SK-MEL-5 (cell line): ENCODE measurements at regions not wholly inside any gene's neighbourhood (a gene's known extent, or its start where the extent isn't known, plus 50 kb on each side); places are given as distances from the start of the nearest gene placed in this dataset.
A peak's percentile ranks its signal among the peaks of the same experiment; 100 is the strongest.

Experiments
- DNase-seq: peaks from one replicate; pipeline ENCODE4 v3.0.0-alpha.2; 2016; ENCODE audit warnings: low read depth, low spot score
- in situ Hi-C: cut with HindIII; loops from 2 replicates; pipeline ENCODE4 v1.10.0; 2016; ENCODE audit warnings: low sequenced_read_pairs, high pct_unique_total_duplicates, low pct_unique_long_range_greater_than_20kb

DNA sequence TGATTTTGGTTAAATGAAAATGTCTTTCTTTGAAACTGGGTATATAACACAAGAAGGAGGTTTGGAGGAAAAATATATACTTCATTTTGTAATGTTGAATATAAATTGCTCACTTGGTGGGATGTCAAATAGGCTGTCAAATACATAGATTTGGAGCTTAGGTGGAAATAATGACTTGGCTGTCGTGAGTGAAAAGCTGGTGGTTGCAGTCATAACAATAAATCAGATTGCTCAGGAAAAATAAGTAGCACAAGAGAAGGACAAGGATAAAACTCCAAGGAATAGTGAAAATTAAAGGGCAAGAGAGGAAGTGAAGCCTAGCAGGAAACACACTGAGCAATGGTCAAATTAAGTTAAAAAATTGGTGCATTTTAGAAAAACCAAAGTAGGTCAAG lies 253.0 kb upstream of the ANKRD50 start:
- in situ Hi-C loops: no loop called here
- no peak for DNase-seq

DNA sequence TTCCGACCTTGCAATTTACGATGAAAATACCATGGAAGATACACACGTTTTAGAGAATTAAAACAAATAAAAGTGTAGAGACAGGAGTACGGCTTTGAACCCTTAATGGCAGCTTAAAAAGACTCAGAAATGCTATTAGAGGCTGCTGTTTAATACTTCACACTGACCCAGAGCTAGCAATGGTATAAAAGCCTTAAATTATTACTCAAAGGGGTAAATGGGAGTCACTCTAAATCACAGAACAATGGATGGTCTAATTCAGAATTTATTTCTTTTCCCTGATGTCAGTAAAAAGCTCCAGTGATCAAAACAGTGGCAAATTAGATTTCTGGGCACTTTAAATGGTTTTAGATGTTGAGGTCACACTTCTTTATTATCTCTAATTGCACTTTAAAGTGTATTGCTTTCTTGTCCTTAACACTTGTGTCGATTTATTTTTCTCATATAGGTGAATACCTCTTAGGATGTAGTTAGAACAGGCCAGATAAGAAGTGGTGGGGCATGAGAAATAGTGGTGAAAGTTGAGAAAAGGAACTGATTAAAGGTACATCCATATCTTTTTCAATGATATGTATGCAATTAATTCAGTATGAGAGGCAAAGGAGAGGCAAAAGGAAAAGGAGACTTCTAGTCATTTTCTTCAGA lies 252.4 kb upstream of the ANKRD50 start:
- no peak for DNase-seq
- in situ Hi-C loops: no loop called here

DNA sequence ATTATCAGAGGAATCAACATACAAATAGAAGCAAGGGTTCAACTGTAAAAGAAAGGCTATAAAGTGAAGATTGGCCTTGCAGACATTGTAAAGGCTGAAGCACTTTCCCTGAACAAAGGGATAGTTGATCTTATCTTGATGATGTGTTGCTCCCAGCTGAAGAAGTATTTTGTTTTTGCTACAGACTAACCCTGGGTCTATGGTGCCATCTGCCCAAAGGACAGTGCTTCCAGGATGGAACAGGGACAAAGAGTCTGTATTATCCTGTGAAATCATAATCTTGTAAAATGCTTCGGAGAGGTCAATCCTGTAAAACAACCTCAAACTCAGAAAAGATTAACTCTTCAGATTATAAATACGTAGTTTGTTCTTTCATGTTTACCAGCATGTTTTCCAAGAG lies 251.7 kb upstream of the ANKRD50 start:
- in situ Hi-C loops: no loop called here
- DNase-seq: no peak

DNA sequence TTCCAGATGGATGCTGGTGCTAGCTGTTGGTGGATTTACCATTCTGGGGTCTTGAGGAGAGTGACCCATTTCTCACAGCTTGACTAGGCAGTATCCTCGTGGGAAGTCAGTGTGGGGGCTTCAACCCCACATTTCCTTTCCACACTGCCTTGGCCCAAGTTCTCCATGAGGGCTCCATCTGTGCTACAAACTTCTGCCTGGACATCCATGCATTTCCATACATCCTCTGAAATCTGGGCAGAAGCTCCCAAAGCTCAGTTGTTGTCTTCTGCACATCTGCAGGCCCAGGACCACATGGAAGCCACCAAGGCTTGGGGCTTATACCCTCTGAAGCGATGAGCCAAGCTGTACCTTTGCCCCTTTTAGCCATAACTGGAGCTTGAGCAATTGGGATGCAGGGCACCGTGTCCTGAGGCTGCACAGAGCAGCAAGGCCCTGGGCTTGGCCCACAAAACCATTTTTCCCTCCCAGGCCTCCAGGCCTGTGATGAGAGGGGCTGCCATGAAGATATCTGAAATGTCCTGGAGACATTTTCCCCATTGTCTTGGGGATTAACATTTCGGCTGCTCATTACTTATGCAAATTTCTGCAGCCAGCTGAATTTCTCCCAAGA lies 248.7 kb upstream of the ANKRD50 start:
- in situ Hi-C loops: no loop called here
- no peak for DNase-seq

- DNase-seq: no peak
- in situ Hi-C loops: no loop called here
Measured at GRCh38 chr4:124958847-124959246, 246.3 kb upstream of the ANKRD50 start.

GRCh38 chr4:124955476-124955875 lies 242.9 kb upstream of the ANKRD50 start:
- in situ Hi-C loops: no loop called here
- no peak for DNase-seq

GRCh38 chr4:124954046-124954445 lies 241.5 kb upstream of the ANKRD50 start:
- in situ Hi-C loops: no loop called here
- no peak for DNase-seq

GRCh38 chr4:124953486-124953885 lies 241.0 kb upstream of the ANKRD50 start:
- DNase-seq: no peak
- in situ Hi-C loops: no loop called here

- DNase-seq: peak; percentile 94
- in situ Hi-C loops: no loop called here
Measured at GRCh38 chr4:124953061-124953460, 240.5 kb upstream of the ANKRD50 start.

GRCh38 chr4:124952601-124953000 lies 240.1 kb upstream of the ANKRD50 start:
- peak; percentile 74 for DNase-seq
- in situ Hi-C loops: no loop called here

- no peak for DNase-seq
- in situ Hi-C loops: no loop called here
Measured at GRCh38 chr4:124948976-124949597, 236.6 kb upstream of the ANKRD50 start.

DNA sequence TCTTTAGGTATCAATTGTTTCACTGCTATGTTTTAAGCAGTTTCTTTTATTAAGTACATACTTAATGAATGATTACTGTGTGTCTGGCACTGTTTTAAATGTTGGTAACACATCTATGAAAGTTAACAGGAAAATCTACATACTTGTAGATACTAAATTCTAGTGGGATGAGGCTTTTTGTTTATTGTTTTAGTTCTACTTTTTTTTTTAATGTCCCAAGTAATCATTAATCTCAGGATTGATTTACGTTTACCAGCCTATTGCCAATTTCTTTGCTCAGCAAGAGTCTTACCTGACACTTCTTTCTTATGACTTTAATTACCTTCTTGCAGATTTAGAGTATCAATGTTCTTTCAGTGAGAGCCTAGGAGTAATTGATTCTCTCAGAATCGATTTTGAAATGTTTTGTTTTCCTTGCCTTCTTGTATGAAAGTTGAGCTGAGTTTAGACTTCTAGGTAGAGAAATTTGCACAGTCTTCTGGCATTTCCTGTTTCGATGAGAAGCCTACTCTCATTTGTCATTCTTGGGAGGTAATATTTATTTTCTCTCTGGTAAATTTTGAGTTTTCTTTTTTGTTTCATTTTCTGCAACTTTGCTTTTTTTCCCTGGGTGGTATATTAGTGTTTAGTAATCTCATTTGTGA lies 235.2 kb upstream of the ANKRD50 start:
- in situ Hi-C loops: no loop called here
- no peak for DNase-seq

- DNase-seq: no peak
- in situ Hi-C loops: no loop called here
Measured at GRCh38 chr4:124946696-124947095, 234.2 kb upstream of the ANKRD50 start.

DNA sequence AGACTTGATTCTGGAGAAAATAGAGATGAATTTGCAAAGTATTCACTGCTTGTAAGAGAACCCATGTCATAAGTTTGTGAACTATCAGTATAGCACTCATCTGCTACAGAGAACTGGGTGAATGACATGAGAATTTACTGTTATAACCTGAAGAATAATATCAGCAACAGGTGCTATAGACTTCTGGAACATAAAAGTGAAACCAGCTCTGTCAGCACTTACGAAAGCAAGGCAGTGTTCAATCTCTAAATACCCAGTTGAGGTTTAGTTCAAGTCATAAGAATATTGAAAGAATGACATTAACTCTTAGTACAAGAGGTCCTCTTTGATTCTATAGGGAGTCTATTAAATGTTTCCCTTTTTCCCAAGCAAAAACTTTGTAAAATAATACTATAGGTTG lies 232.9 kb upstream of the ANKRD50 start:
- in situ Hi-C loops: no loop called here
- DNase-seq: no peak

- in situ Hi-C loops: no loop called here
- no peak for DNase-seq
Measured at GRCh38 chr4:124943938-124944337, 231.4 kb upstream of the ANKRD50 start.

GRCh38 chr4:124943145-124943889 lies 230.8 kb upstream of the ANKRD50 start:
- DNase-seq: no peak
- in situ Hi-C loops: no loop called here

DNA sequence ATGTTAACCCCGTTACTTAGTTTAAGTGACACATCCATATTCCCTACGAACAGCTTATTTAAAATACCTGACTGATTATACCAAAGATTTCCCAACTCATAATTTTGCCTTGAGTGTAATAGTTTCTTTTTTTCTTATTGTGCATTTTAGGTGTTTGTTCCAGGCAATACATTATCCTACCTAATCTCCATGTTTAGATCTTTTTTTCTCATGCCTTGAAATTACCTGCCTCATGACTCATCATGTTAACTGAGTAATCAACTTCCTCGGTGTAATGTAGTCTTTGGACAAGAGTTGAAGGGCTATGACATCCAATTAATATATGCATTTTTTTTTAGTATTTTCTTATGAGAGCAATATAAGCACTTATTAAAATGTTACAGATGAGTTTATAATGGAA lies 228.7 kb upstream of the ANKRD50 start:
- DNase-seq: no peak
- in situ Hi-C loops: no loop called here

GRCh38 chr4:124940387-124940786 lies 227.9 kb upstream of the ANKRD50 start:
- in situ Hi-C loops: no loop called here
- peak; percentile 90 for DNase-seq
